Hematopoietic multipotent progenitor cell treated with erythropoietin and hydrocortisone succinate and interleukin-3 and kit ligand, for 6 days (in vitro differentiated cells): ENCODE measurements at regions not wholly inside any gene's neighbourhood (a gene's known extent, or its start where the extent isn't known, plus 50 kb on each side); places are given as distances from the start of the nearest gene placed in this dataset.
A peak's percentile ranks its signal among the peaks of the same experiment; 100 is the strongest.

Experiments
- DNase-seq: peaks from one replicate; pipeline ENCODE4 v3.0.0-alpha.2; 2015

DNA sequence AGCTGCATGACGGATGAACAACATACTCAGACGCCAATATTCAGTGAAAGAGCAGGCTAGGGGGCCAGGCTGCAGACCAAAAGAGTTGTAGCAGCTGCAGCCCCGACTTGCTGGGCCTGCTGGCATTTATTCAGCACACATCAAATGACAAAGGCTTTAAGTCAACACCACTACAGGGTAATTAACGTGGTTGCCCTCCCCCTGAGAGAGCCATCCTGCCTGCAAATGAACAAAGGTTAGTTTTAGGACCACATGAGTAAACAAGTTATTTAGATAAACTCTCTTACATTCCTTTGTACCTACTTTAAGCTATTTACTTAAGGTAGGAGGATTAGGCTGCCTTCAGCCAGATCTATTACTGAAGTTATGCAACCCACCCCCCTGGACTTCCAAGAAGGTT is 1329.1 kb downstream of the PCDH18 start:
- DNase-seq = no peak

DNA sequence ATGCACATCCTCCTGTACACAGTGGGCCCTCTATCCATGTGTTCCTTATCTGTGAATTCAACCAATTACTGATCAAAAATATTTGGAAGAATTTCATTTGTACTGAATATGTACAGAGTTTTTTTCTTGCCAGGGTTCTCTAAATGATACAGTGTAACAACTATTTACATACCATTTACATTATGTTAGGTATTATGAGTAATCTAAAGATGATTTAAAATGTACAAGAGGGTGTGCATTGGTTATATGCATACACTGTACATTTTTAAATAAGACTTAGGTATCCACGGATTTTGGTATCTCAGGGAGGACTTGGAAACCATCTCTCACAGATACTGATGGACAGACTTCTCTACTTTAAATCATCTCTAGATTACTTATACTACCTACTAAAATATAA is 1333.9 kb downstream of the PCDH18 start:
- DNase-seq = no peak

DNA sequence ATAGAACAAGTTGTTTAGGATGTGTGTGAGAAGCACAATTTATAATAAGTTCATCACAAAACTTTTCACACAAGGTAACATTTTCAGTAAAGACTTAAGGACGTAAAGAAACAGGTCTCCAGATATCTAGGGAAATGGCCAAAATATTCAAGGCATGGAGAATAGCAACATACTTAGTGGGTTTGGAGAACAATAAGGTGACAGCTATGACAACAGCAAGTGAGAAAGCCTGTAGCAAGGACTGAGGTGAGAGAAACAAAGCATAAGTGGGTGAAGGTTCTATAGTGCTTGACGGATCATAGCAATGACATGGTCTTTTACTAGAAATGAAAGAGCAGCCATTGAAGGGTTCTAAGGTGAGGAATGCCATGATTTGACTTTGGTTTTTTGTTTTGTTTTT is 1337.3 kb downstream of the PCDH18 start:
- no peak for DNase-seq

GRCh38 chr4:136186650-136187049 is 1345.6 kb downstream of the PCDH18 start:
- DNase-seq = no peak

DNA sequence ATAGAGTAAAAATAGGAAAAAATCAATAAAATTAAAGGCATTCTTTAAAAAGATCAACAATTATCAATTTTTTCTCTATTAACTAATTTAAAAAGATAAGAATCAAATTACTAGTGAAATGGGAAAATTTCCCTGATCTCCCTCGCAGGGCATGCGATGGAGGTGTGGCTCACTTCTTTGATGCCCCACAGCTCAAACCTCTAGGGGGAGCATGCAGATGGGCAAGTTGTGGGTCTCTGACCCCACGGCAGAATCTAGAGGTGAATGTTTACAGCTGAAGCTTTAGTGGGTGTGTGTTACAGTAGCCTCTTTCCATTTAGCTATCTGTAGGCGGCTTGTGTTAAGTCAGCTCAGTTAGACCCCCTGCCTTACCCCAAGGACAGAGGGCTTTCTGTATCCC is 1348.8 kb downstream of the PCDH18 start:
- no peak for DNase-seq

GRCh38 chr4:136156947-136157346 is 1375.3 kb downstream of the PCDH18 start:
- DNase-seq = no peak

GRCh38 chr4:136150046-136150445 is 1382.2 kb downstream of the PCDH18 start:
- DNase-seq = no peak

DNA sequence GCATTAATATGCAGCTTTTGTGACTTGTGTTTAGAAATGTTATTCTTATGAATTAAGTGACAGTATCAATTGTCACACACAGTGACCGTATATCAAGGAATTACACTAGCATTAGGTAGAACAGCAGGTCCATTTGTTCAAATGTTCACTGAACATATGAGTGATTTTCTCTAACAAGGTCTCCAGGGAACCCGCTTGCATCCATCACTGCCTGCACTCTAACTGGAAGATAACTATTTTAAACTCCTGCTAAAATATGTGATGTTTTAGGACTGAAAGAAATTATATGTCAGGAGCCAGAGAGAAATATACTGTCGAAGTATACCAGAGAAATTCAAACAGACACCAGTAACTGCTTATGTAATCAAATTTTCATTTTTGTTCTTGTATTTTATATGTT is 1395.7 kb downstream of the PCDH18 start:
- no peak for DNase-seq

DNA sequence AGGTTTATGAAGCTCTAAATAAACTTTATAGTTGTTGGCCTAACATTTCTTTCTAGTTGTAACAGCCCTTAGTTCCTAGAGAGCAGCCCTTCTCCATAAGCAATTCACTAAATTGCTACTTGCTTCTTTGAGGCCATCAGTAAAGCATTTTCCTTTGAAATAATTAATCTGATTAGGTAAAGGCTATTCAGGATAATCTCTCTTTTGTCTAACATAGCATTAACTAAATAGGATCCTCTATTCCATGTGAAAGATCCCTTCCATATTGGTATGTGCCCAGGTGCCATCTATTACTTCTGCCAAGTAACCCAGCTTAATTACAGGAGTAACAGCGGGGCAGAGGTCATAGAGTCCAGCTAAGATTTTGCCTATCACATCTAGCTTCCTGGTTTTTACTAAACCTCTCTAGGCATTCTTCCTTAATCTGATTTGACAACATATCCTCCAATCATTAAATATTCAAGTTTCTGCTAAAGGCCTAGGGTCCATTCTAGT is 1408.0 kb downstream of the PCDH18 start:
- DNase-seq = no peak

- no peak for DNase-seq
Measured at GRCh38 chr4:136121426-136121825, 1410.9 kb downstream of the PCDH18 start.

DNA sequence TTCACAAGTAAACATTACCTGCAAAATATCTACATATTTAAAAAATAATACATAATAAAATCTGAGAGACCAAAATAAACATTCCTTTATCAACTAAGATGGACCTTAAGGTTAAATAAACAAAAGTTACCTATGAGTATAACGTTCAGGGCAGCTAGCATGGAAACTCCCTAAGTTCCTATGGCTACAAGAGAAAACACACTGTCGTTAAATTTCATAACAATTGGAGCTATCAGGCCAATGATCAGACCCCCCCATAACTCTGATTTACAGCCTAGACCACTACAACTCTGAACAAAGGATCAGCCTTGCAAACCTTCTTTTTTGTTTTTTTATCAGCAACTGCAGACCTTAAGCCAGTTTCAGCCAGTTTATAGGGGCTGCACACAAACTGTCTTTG is 1418.4 kb downstream of the PCDH18 start:
- DNase-seq = no peak

DNA sequence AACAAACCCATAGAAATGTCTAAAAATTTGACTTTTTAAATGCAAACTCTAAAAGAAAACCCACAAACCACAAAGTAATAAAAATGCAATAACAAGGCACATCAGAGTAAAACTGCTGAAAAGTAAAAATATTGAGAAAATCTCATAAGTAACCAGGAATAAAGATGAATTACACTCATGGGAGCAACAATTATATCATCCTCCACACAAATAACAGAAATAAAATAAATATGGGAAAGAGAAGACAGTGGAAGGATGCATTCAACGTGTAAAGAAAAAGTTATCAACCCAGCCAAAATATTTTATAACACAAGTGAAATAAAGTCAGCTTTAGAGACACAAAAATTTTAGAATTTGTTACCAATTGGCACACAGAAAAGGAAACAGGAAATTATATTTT is 1420.2 kb downstream of the PCDH18 start:
- no peak for DNase-seq

GRCh38 chr4:136106753-136107152 is 1425.5 kb downstream of the PCDH18 start:
- no peak for DNase-seq

DNA sequence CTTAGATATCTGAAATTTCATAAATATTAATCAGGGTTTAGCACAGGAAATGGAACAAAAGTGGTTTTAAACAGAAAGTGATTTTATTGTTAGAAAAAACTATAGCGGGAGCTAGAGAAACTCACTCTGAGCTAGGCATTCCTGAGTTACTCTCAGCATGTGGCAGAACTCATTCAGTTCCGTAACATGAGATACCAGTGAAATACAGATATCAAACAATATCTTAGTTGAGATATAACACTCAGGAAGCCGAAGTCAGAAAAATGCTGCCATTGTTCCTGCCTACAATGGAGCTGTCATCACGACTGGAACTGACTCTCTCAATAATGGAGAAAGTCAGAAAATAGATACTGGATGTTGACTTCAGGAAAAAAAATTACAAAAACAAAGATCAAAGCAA is 1428.7 kb downstream of the PCDH18 start:
- DNase-seq = no peak

GRCh38 chr4:136097676-136098075 is 1434.6 kb downstream of the PCDH18 start:
- DNase-seq = no peak

DNA sequence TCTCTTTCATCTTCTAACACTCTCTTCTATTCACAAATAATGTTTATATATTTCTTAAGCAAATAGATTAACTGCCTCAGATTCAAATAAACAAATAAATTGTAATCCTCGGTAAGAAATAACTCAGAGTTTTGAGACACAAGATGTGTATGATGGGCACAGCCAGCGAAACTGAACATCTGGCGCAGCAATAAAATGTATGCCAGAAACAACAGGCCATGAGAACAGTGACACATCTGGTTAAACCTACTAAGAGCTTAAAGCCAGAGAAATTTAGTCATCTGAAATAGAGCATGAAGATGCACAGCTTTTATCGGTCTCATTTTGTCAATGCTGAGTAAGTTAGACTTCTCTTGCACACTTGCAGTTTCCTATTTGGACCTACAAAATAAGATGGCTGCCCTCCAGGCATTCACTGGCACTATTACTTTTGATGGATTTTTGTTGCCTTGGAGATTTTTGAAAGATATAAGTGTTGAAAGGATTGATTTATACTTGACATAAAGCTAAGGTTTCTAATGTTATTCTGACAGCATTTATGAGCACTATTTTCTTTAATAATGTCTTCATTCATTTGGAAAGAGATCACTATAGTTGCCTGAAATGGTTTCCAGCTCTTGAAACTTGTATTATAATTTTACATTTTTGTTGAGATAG is 1444.0 kb downstream of the PCDH18 start:
- no peak for DNase-seq

- peak; percentile 20 for DNase-seq
Measured at GRCh38 chr4:136078976-136079375, 1453.3 kb downstream of the PCDH18 start.

GRCh38 chr4:136056748-136057147 is 1475.5 kb downstream of the PCDH18 start:
- DNase-seq = no peak

DNA sequence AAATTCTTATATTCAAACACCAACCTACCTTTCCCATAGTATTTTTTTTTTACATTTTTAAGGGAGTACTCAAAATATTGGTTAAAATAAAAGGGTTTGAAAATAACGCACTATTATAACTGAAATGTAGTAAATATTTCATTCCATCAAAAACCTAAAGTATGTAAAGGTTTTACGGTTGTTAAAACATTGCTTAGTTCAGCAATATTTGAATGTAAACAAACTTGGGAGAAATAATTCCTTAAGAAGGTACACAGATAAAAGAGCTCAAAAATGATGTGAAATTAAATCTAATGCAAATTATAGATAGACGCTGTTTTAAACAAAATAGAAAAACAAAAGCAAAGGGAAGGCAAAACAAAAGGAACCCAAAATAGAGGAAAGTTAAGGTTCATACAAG is 1476.9 kb downstream of the PCDH18 start:
- DNase-seq = no peak

GRCh38 chr4:136036744-136037143 is 1495.5 kb downstream of the PCDH18 start:
- DNase-seq = peak; percentile 3

GRCh38 chr4:136032391-136032790 is 1499.9 kb downstream of the PCDH18 start:
- no peak for DNase-seq

- DNase-seq = no peak
Measured at GRCh38 chr4:136025540-136025939, 1506.8 kb downstream of the PCDH18 start.

DNA sequence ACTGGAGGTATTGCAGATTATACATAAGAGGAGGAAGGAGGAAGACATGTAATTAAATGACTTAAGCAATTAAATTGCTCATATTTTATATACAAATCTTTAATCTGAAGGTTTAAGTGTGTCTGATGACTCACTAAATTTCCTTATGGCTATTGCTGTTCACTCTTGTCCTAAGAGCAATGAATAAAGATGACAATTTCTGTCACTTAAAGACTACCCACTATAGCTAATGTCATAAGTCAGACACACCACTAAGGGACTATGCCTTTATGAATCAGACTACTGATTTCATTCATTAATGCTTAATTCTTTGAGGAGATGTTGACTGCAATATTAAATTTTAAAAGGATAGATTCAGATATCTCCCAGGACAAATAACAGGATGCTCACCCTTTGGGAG is 1514.7 kb downstream of the PCDH18 start:
- no peak for DNase-seq

GRCh38 chr4:136012220-136012619 is 1520.1 kb downstream of the PCDH18 start:
- no peak for DNase-seq

DNA sequence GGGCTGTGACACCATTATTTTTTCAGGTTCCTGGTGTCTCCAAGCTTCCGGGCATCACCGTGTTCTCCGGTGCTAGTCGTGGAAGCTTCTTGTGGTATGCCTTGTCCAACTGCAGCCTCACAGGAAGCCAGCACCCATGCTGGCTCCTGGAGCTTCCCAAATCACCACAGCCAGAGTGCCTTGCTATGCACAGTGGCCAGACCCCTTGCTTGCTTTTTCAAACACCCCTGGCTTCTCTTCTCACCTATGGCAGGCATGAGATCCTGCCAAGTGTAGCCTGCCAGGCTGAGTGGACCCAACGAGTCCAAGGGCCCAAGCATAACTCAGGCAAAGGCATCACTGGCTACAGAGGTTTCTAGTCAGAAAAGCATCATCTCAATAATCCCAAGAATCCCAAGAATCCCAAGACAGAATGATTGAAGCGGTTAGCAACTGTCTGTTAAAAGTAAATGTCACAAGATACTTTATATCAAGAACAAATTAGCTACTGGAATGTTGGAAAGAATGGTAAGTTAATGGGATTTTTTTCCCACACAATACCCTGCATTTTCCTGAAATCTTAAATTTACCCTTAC is 1522.9 kb downstream of the PCDH18 start:
- no peak for DNase-seq
